ENCODE measurements at regions not wholly inside any gene's neighbourhood (a gene's known extent, or its start where the extent isn't known, plus 50 kb on each side); places are given as distances from the start of the nearest gene placed in this dataset.

GRCh38 chr4:27194599-27195176, 334.0 kb downstream of the STIM2 start:
- no peak for ATAC-seq
- H3K27ac ChIP-seq (ENCODE audit: low read length): no peak overlapping the region
- H3K36me3 ChIP-seq (ENCODE audit: control insufficient read depth, insufficient read depth, low read length): no peaks in the 10 kb centered on the region
- no peak for DNase-seq (ENCODE audit: low read depth, low spot score)
- no peaks in the 10 kb centered on the region for H3K27me3 ChIP-seq (ENCODE audit: control insufficient read depth, insufficient read depth, low read length)
- in situ Hi-C loops (cut with HindIII; ENCODE audit: low pct_unique_long_range_greater_than_20kb, low sequenced_read_pairs) (no loop called here), intact Hi-C loops (cut with micrococcal nuclease; ENCODE audit: unreplicated experiment) (no loop called here)
- H3K4me3 ChIP-seq (ENCODE audit: low read depth in 2 of 2, low read length in 2 of 2): no peak overlapping the region
- CTCF ChIA-PET: no interaction called here
- H3K9me3 ChIP-seq (ENCODE audit: control insufficient read depth, insufficient read depth, low read depth, low read length): no peaks in the 10 kb centered on the region
- BruUV-seq (replicated peaks): no TSS peak
- no peak for TF ChIP-seq TCF7L2 (IDR thresholded peaks at IDR 0.05; ENCODE audit: low read depth, low read length)
- POLR2A ChIA-PET: no interaction called here
- H3K4me1 ChIP-seq (ENCODE audit: control insufficient read depth, insufficient read depth, low read length): no peaks in the 10 kb centered on the region

GRCh38 chr4:27198246-27198645, 337.6 kb downstream of the STIM2 start:
- no peaks in the 10 kb centered on the region for H3K36me3 ChIP-seq (ENCODE audit: control insufficient read depth, insufficient read depth, low read length)
- no peak for ATAC-seq
- H3K27me3 ChIP-seq (ENCODE audit: control insufficient read depth, insufficient read depth, low read length): no peaks in the 10 kb centered on the region
- in situ Hi-C loops (cut with HindIII; ENCODE audit: low pct_unique_long_range_greater_than_20kb, low sequenced_read_pairs): no loop called here
- no peak overlapping the region for H3K4me3 ChIP-seq (ENCODE audit: low read depth in 2 of 2, low read length in 2 of 2)
- no peaks in the 10 kb centered on the region for H3K9me3 ChIP-seq (ENCODE audit: control insufficient read depth, insufficient read depth, low read depth, low read length)
- H3K27ac ChIP-seq (ENCODE audit: low read length): no peak overlapping the region
- POLR2A ChIA-PET: no interaction called here
- CTCF ChIA-PET: no interaction called here
- no TSS peak for BruUV-seq (replicated peaks)
- no peak for DNase-seq (ENCODE audit: low read depth, low spot score)
- intact Hi-C loops (cut with micrococcal nuclease; ENCODE audit: unreplicated experiment): no loop called here
- TF ChIP-seq SIN3A (IDR thresholded peaks at IDR 0.05; ENCODE audit: borderline replicate concordance, insufficient read depth, low read depth, low read length) (no peak), TCF7L2 (IDR thresholded peaks at IDR 0.05; ENCODE audit: low read depth, low read length) (no peak), POLR2AphosphoS5 (IDR thresholded peaks at IDR 0.05; ENCODE audit: low read depth, low read length) (no peak), REST (IDR thresholded peaks at IDR 0.05; ENCODE audit: insufficient read depth in 1 of 2, low read depth in 2 of 2, low read length in 1 of 2) (no peak), CTCF (IDR thresholded peaks at IDR 0.05) (no peak)
- no peaks in the 10 kb centered on the region for H3K4me1 ChIP-seq (ENCODE audit: control insufficient read depth, insufficient read depth, low read length)

GRCh38 chr4:27198971-27199370, 338.3 kb downstream of the STIM2 start:
- Histone ChIP-seq H3K27ac (ENCODE audit: low read length) (no peak overlapping the region), H3K27me3 (ENCODE audit: control insufficient read depth, insufficient read depth, low read length) (no peaks in the 10 kb centered on the region), H3K9me3 (ENCODE audit: control insufficient read depth, insufficient read depth, low read depth, low read length) (no peaks in the 10 kb centered on the region), H3K4me3 (ENCODE audit: low read depth in 2 of 2, low read length in 2 of 2) (no peak overlapping the region), H3K4me1 (ENCODE audit: control insufficient read depth, insufficient read depth, low read length) (no peaks in the 10 kb centered on the region), H3K36me3 (ENCODE audit: control insufficient read depth, insufficient read depth, low read length) (no peaks in the 10 kb centered on the region)
- ATAC-seq (no peak), DNase-seq (ENCODE audit: low read depth, low spot score) (no peak)
- POLR2A ChIA-PET: no interaction called here
- CTCF ChIA-PET: no interaction called here
- no TSS peak for BruUV-seq (replicated peaks)
- intact Hi-C loops (cut with micrococcal nuclease; ENCODE audit: unreplicated experiment): no loop called here
- in situ Hi-C loops (cut with HindIII; ENCODE audit: low pct_unique_long_range_greater_than_20kb, low sequenced_read_pairs): no loop called here
- TF ChIP-seq POLR2AphosphoS5 (IDR thresholded peaks at IDR 0.05; ENCODE audit: low read depth, low read length) (no peak), SIN3A (IDR thresholded peaks at IDR 0.05; ENCODE audit: borderline replicate concordance, insufficient read depth, low read depth, low read length) (no peak), CTCF (IDR thresholded peaks at IDR 0.05) (no peak), TCF7L2 (IDR thresholded peaks at IDR 0.05; ENCODE audit: low read depth, low read length) (no peak), REST (IDR thresholded peaks at IDR 0.05; ENCODE audit: insufficient read depth in 1 of 2, low read depth in 2 of 2, low read length in 1 of 2) (no peak)

Data from Panc1 (cell line).